OCI-LY3 (cell line): ENCODE measurements at regions not wholly inside any gene's neighbourhood (a gene's known extent, or its start where the extent isn't known, plus 50 kb on each side); places are given as distances from the start of the nearest gene placed in this dataset.

Experiments
- CTCF ChIP-seq: fragments of 200-600, 300-600 bp; sonication (generic); IDR thresholded peaks from 2 replicates; pipeline ENCODE4 v1.5.1; 2014; ENCODE audit warnings: antibody characterized with exemption, low read length, low read depth
- EZH2phosphoT487 ChIP-seq: fragments of 200-600 bp; shearing (Covaris generic); IDR thresholded peaks from 2 replicates; pipeline ENCODE4 v1.6.1; 2018; ENCODE audit warnings: antibody characterized with exemption, mixed run types, low read depth

DNA sequence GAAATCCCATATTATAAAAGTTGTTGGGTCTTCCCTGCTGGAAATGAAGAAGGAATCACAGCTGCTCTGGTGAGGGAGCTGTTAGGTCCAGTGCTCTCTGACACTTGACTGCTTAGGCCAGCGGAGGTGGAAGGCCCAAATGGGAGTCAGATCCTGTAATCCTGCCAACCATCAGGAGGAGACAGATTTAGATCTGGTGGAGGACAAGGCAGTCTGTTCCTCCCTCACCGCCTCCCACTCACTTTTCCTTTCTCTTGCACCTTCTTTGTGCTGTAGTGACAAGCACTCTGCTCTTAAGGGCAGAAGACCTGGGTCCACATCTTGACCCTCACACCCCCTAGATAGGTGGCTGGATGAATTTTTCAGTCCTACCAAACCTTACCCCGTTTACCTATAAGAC lies 59.7 kb upstream of the CHST1 start:
- TF ChIP-seq CTCF (no peak), EZH2phosphoT487 (no peak)
